ENCODE measurements at regions not wholly inside any gene's neighbourhood (a gene's known extent, or its start where the extent isn't known, plus 50 kb on each side); places are given as distances from the start of the nearest gene placed in this dataset.
A peak's percentile ranks its signal among the peaks of the same experiment; 100 is the strongest.

- no peak overlapping the region for H2AFZ ChIP-seq
- DNase-seq (ENCODE audit: low spot score) (peak; percentile 34), ATAC-seq (peak; percentile 30; the same call in 2 of the 3 replicates)
- H3K4me1 ChIP-seq (ENCODE audit: insufficient read depth): no peaks in the 10 kb centered on the region
- H3K9me3 Mint-ChIP-seq: peaks cover 2% of the 10 kb centered on the region; the same call in 2 of the 3 replicates
- TF ChIP-seq REST (IDR thresholded peaks at IDR 0.05; ENCODE audit: unreplicated experiment) (no peak), EZH2 (IDR thresholded peaks at IDR 0.05; ENCODE audit: low read depth, unreplicated experiment) (no peak), JUNB (IDR thresholded peaks at IDR 0.05; ENCODE audit: unreplicated experiment) (no peak)
- TF ChIP-seq, protein P1, sequence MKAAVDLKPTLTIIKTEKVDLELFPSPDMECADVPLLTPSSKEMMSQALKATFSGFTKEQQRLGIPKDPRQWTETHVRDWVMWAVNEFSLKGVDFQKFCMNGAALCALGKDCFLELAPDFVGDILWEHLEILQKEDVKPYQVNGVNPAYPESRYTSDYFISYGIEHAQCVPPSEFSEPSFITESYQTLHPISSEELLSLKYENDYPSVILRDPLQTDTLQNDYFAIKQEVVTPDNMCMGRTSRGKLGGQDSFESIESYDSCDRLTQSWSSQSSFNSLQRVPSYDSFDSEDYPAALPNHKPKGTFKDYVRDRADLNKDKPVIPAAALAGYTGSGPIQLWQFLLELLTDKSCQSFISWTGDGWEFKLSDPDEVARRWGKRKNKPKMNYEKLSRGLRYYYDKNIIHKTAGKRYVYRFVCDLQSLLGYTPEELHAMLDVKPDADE (IDR thresholded peaks at IDR 0.05): no peak
- no peaks in the 10 kb centered on the region for H4K20me1 ChIP-seq (replicated peaks; ENCODE audit: insufficient read depth)
- H3K27ac ChIP-seq (ENCODE audit: low read depth): no peak overlapping the region
- no peak overlapping the region for H3K4me3 ChIP-seq
- H3K79me2 ChIP-seq (replicated peaks; ENCODE audit: insufficient read depth): no peaks in the 10 kb centered on the region
- no peaks in the 10 kb centered on the region for H3K36me3 Mint-ChIP-seq (ENCODE audit: low read depth)
- no peaks in the 10 kb centered on the region for H3K36me3 ChIP-seq (ENCODE audit: insufficient read depth)
- no peaks in the 10 kb centered on the region for H3K9me2 ChIP-seq (ENCODE audit: insufficient read depth)
- H3K4me3 Mint-ChIP-seq: no peak overlapping the region
- H3K27ac Mint-ChIP-seq: no peak overlapping the region
- no peaks in the 10 kb centered on the region for H3K27me3 ChIP-seq (ENCODE audit: insufficient read depth)
- no peaks in the 10 kb centered on the region for H3F3A ChIP-seq (replicated peaks; ENCODE audit: low read depth)
- H3K4me2 ChIP-seq: no peak overlapping the region
- H3K4me1 Mint-ChIP-seq: peaks cover 4% of the 10 kb centered on the region; the same call in 2 of the 3 replicates
- H3K27me3 Mint-ChIP-seq (ENCODE audit: insufficient read depth, low read depth, poor library complexity): no peaks in the 10 kb centered on the region
These were observed 66.7 kb downstream of the SLITRK1 start for GRCh38 chr13:83815598-83815997.

DNA sequence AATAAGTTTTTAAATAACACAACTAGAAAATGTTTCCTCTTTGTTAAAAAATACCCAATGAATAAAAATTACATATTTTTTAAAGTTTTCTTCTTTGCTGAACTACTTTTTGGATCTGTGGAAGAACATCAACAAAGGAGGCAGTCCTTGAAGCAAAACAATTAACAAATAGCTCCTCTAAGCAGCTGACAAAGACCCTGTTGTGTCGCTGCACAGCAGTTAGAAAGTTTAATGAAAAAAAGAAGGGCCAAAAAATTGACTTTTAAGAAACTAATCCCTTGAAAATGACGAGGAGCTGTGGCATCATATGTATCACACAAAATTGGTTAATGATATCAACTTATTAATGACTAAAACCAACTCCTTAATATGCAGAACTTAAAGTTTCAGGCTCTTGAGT, 72.1 kb downstream of the SLITRK1 start:
- H3K4me3 ChIP-seq: no peak overlapping the region
- Mint-ChIP-seq H3K27me3 (ENCODE audit: insufficient read depth, low read depth, poor library complexity) (no peaks in the 10 kb centered on the region), H3K4me3 (no peak overlapping the region), H3K36me3 (ENCODE audit: low read depth) (no peaks in the 10 kb centered on the region), H3K27ac (no peak overlapping the region), H3K4me1 (peaks cover 6% of the 10 kb centered on the region; the same call in 2 of the 3 replicates), H3K9me3 (no peaks in the 10 kb centered on the region; the same call in 2 of the 3 replicates)
- H3K9me2 ChIP-seq (ENCODE audit: insufficient read depth): no peaks in the 10 kb centered on the region
- no peaks in the 10 kb centered on the region for H3K27me3 ChIP-seq (ENCODE audit: insufficient read depth)
- no peaks in the 10 kb centered on the region for H4K20me1 ChIP-seq (replicated peaks; ENCODE audit: insufficient read depth)
- no peaks in the 10 kb centered on the region for H3F3A ChIP-seq (replicated peaks; ENCODE audit: low read depth)
- no peak overlapping the region for H3K4me2 ChIP-seq
- no peaks in the 10 kb centered on the region for H3K36me3 ChIP-seq (ENCODE audit: insufficient read depth)
- no peak overlapping the region for H2AFZ ChIP-seq
- DNase-seq (ENCODE audit: low spot score) (no peak), ATAC-seq (no peak)
- no peak overlapping the region for H3K27ac ChIP-seq (ENCODE audit: low read depth)
- H3K4me1 ChIP-seq (ENCODE audit: insufficient read depth): no peaks in the 10 kb centered on the region
- H3K79me2 ChIP-seq (replicated peaks; ENCODE audit: insufficient read depth): no peaks in the 10 kb centered on the region
- no peak for TF ChIP-seq EZH2 (IDR thresholded peaks at IDR 0.05; ENCODE audit: low read depth, unreplicated experiment)
- no peak for TF ChIP-seq ZNF462 (CRISPR knock-in tag; IDR thresholded peaks at IDR 0.05)
- no peak for TF ChIP-seq JUNB (IDR thresholded peaks at IDR 0.05; ENCODE audit: unreplicated experiment)
- no peak for TF ChIP-seq REST (IDR thresholded peaks at IDR 0.05; ENCODE audit: unreplicated experiment)
- no peak for TF ChIP-seq POLR2AphosphoS5 (IDR thresholded peaks at IDR 0.05; ENCODE audit: low read depth)
